ENCODE measurements at regions not wholly inside any gene's neighbourhood (a gene's known extent, or its start where the extent isn't known, plus 50 kb on each side); places are given as distances from the start of the nearest gene placed in this dataset.
A peak's percentile ranks its signal among the peaks of the same experiment; 100 is the strongest.

DNA sequence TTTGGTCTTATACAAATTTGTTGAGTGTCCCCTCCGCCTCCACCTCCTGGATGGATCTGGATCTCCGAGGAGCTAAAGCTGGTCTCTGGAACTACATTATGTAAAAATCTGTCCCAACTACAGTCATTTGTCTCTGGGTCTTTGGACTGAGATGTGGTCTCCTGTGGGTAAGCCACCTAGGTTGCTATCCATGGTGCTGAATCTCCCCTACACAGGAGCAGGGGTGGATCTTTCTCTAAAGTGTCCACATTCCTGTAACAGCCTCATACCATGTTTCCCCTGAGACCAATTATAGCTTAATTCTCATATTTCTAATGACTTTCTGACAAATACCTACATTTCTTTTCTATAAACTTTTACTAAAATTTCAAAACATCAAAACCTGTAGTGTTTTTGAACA lies 625.8 kb downstream of the TAFA4 start:
- DNase-seq (peak in 1 of 3 donors; percentile 29), ATAC-seq (no peak)
- H3K4me3 ChIP-seq = no peak overlapping the region
- intact Hi-C loops (cut with DNase I, micrococcal nuclease) = no loop called here
- no peaks in the 10 kb centered on the region for H3K4me1 ChIP-seq (ENCODE audit: low read depth)
- TF ChIP-seq, protein P1, sequence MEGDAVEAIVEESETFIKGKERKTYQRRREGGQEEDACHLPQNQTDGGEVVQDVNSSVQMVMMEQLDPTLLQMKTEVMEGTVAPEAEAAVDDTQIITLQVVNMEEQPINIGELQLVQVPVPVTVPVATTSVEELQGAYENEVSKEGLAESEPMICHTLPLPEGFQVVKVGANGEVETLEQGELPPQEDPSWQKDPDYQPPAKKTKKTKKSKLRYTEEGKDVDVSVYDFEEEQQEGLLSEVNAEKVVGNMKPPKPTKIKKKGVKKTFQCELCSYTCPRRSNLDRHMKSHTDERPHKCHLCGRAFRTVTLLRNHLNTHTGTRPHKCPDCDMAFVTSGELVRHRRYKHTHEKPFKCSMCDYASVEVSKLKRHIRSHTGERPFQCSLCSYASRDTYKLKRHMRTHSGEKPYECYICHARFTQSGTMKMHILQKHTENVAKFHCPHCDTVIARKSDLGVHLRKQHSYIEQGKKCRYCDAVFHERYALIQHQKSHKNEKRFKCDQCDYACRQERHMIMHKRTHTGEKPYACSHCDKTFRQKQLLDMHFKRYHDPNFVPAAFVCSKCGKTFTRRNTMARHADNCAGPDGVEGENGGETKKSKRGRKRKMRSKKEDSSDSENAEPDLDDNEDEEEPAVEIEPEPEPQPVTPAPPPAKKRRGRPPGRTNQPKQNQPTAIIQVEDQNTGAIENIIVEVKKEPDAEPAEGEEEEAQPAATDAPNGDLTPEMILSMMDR (IDR thresholded peaks at IDR 0.05) = no peak
- no peaks in the 10 kb centered on the region for H3K9me3 ChIP-seq
- no peaks in the 10 kb centered on the region for H3K36me3 ChIP-seq (ENCODE audit: low read depth)

DNA sequence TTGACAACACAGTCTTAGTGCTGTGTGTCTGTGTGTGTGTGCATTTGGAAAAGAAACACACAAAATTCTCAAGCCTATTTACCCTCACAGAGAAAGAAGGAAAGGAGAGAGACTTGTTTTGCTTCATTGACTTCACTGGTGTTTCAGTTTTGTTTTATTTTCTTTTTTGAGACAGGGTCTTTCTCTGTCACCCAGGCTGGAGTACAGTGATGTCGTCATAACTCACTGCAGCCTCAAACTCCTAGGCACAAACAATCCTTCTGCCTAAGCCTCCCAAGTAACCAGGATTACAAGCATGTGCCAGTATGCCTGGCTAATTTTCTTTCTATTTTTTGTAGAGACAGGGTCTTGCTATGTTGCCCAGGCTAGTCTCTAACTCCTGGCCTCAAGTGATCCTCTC lies 636.9 kb downstream of the TAFA4 start:
- no peak for ATAC-seq

DNA sequence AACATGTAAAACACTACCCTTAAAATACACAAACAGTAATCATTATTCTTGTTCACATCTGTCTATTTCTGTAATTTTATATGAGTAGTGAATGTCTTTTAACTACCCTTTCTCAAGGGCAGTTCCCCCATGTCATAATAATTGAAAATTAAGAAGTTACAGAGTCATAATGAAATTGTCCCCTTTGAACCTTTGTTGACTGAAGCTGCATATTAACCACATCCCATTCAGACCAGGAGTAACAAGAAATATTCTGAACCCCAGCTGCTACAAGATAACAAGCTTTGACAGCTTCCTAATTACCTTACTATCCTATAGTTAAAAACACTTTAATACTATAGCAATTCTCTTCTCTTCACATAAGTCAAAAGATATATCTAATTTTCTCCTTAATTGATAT lies 635.9 kb upstream of the SUCLG2 start:
- no peak overlapping the region for H3K4me3 ChIP-seq
- no peak for ATAC-seq

More for the DNA sequence above, 636.9 kb downstream of the TAFA4 start:
- intact Hi-C loops (cut with DNase I, micrococcal nuclease) = no loop called here
- Histone ChIP-seq H3K36me3 (ENCODE audit: low read depth) (no peaks in the 10 kb centered on the region), H3K4me3 (no peak overlapping the region), H3K4me1 (ENCODE audit: low read depth) (no peaks in the 10 kb centered on the region), H3K9me3 (no peaks in the 10 kb centered on the region)
- DNase-seq = no peak
- TF ChIP-seq, protein P1 (IDR thresholded peaks at IDR 0.05) = no peak

DNA sequence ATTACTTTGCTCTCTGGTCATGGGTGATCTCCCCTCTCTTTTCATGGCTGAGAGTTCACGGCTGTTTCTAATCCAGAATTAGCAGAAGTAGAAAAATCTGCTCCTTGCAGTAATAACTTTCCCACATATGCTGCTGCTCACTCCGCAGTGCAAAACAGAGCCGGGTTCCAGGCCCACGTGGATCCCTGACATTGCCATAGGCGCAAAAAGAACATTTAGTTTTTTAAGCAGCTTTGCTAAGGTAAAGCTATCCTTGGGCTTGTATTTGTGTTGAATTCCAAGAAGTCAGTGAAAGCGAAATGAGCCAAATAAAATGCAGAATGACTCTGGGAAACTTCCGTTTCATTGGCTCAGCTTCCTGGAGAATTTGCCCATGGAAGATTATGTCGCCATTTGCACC lies 633.7 kb upstream of the SUCLG2 start:
- H3K4me3 ChIP-seq = no peak overlapping the region
- no peaks in the 10 kb centered on the region for H3K4me1 ChIP-seq (ENCODE audit: low read depth)
- intact Hi-C loops (cut with DNase I, micrococcal nuclease) = no loop called here
- H3K36me3 ChIP-seq (ENCODE audit: low read depth) = no peaks in the 10 kb centered on the region
- H3K9me3 ChIP-seq = no peaks in the 10 kb centered on the region
- DNase-seq (no peak), ATAC-seq (no peak)
- TF ChIP-seq, protein P1 (IDR thresholded peaks at IDR 0.05) = no peak

More for the DNA sequence above, 635.9 kb upstream of the SUCLG2 start:
- TF ChIP-seq, protein P1 (IDR thresholded peaks at IDR 0.05) = no peak
- DNase-seq = no peak
- intact Hi-C loops (cut with DNase I, micrococcal nuclease) = no loop called here
- no peaks in the 10 kb centered on the region for H3K36me3 ChIP-seq (ENCODE audit: low read depth)
- H3K9me3 ChIP-seq = no peaks in the 10 kb centered on the region
- no peaks in the 10 kb centered on the region for H3K4me1 ChIP-seq (ENCODE audit: low read depth)

DNA sequence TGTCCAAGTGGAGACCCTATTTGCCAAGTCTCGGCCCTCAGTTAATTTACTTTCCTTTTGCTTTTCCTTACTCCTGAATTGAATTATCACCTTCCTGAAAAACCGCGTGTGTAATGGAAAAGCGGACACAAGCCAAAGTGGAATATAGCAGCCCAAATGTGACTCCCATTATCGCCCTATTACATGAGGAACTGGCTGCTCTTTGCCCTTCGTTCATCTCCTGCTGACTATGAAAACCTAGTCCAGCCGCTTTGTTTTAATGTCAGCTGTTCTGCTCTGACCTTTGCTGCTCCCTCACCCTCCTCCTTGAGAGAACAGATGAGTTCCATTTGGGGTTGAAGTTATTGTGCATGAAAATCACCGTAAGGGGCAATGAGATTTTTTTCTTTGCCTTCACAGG lies 632.7 kb upstream of the SUCLG2 start:
- no peak for DNase-seq

More for the DNA sequence above, 632.7 kb upstream of the SUCLG2 start:
- no peaks in the 10 kb centered on the region for H3K36me3 ChIP-seq (ENCODE audit: low read depth)
- no peaks in the 10 kb centered on the region for H3K9me3 ChIP-seq
- no peak for ATAC-seq
- intact Hi-C loops (cut with DNase I, micrococcal nuclease) = no loop called here
- no peak overlapping the region for H3K4me3 ChIP-seq
- TF ChIP-seq, protein P1 (IDR thresholded peaks at IDR 0.05) = no peak
- H3K4me1 ChIP-seq (ENCODE audit: low read depth) = no peaks in the 10 kb centered on the region

Measured in mucosa of descending colon (tissue), 3 donors.